Naive thymus-derived CD8-positive, alpha-beta T cell (primary cell): ENCODE measurements at regions not wholly inside any gene's neighbourhood (a gene's known extent, or its start where the extent isn't known, plus 50 kb on each side); places are given as distances from the start of the nearest gene placed in this dataset.
"Not testable (repeated sequence)": the region's sequence is repeated elsewhere in the genome, so short reads cannot be mapped to it uniquely, and the experiment has no call there.

ENCODE experiments used
- ATAC-seq, 2 donors: fragments of 150-1000 bp; cut with Tn5 transposase in 1 of 2; sonication (Bioruptor Pico), chemical (Tn5 transposase) in 1 of 2; 1 replicate in 1 of 2; 2 replicates in 1 of 2; pipeline ENCODE4 v1.10.0; 2021; ENCODE audit warnings: mild to moderate bottlenecking in 2 of 2, moderate library complexity in 2 of 2
- POLR2A ChIA-PET: fragments of 350-600 bp; sonication (Branson Sonifier 250); formaldehyde crosslinking; loops from one replicate; lab custom pipeline; 2021; ENCODE audit warnings: antibody characterized with exemption; lab: Charles Lee
- DNase-seq, 10 donors: peaks; one replicate each; pipeline versions ENCODE4 v3.0.0 to v3.0.0-alpha.2; 2020 to 2022
- H3K27ac Mint-ChIP-seq, 10 donors: one replicate each; pipeline ENCODE4 v1.8.0; 2020 to 2022; ENCODE audit warnings: mild to moderate bottlenecking in 10 of 10, mixed read lengths in 10 of 10, moderate library complexity in 4 of 10, inconsistent platforms in 1 of 10
- H3K27me3 Mint-ChIP-seq, 5 donors: one replicate each; pipeline ENCODE4 v1.8.0; 2021 to 2022; ENCODE audit warnings: mixed read lengths in 5 of 5
- H3K36me3 Mint-ChIP-seq, 3 donors: one replicate each; pipeline ENCODE4 v1.8.0; 2020 to 2022; ENCODE audit warnings: mixed read lengths in 3 of 3, mild to moderate bottlenecking in 2 of 3, inconsistent platforms in 1 of 3
- H3K4me1 Mint-ChIP-seq, 4 donors: one replicate each; pipeline ENCODE4 v1.8.0; 2021 to 2022; ENCODE audit warnings: mixed read lengths in 4 of 4
- H3K4me3 Mint-ChIP-seq, 10 donors: one replicate each; pipeline ENCODE4 v1.8.0; 2020 to 2022; ENCODE audit warnings: mild to moderate bottlenecking in 10 of 10, mixed read lengths in 10 of 10, moderate library complexity in 6 of 10, inconsistent platforms in 1 of 10
- H3K9me3 Mint-ChIP-seq, 9 donors: one replicate each; pipeline ENCODE4 v1.8.0; 2020 to 2022; ENCODE audit warnings: mixed read lengths in 9 of 9, mild to moderate bottlenecking in 3 of 9, inconsistent platforms in 1 of 9, moderate library complexity in 1 of 9

GRCh38 chr7:149650190-149650589, 123.2 kb downstream of the ZNF467 start:
- Mint-ChIP-seq H3K36me3 (peaks cover 0 to 33% (median 18%) of the 10 kb centered on the region in 3 donors), H3K27me3 (peaks cover 21 to 66% (median 40%) of the 10 kb centered on the region in 5 donors), H3K9me3 (peaks cover 16 to 37% (median 26%) of the 10 kb centered on the region in 9 donors)
- H3K4me3 Mint-ChIP-seq, H3K27ac Mint-ChIP-seq, ATAC-seq, POLR2A ChIA-PET, H3K4me1 Mint-ChIP-seq, DNase-seq: not testable (repeated sequence)

GRCh38 chr7:149644754-149645153, 128.6 kb downstream of the ZNF467 start:
- Mint-ChIP-seq H3K4me1 (no peaks in the 10 kb centered on the region), H3K36me3 (no peaks in the 10 kb centered on the region), H3K9me3 (no peaks in the 10 kb centered on the region), H3K27ac (peak overlapping the region in 1 of 10 donors; percentile 32), H3K27me3 (peaks cover 5 to 21% (median 20%) of the 10 kb centered on the region in 5 donors), H3K4me3 (no peak overlapping the region)
- POLR2A ChIA-PET, result no interaction called here
- no peak for ATAC-seq
- no peak for DNase-seq

GRCh38 chr7:149642589-149642988, 130.8 kb downstream of the ZNF467 start:
- no peaks in the 10 kb centered on the region for H3K36me3 Mint-ChIP-seq
- peaks cover 3 to 9% (median 4%) of the 10 kb centered on the region in 5 donors for H3K27me3 Mint-ChIP-seq
- DNase-seq, result no peak
- ATAC-seq, result no peak
- no peak overlapping the region for H3K27ac Mint-ChIP-seq
- H3K4me1 Mint-ChIP-seq, result no peaks in the 10 kb centered on the region
- POLR2A ChIA-PET, result no interaction called here
- no peaks in the 10 kb centered on the region for H3K9me3 Mint-ChIP-seq
- no peak overlapping the region for H3K4me3 Mint-ChIP-seq

GRCh38 chr7:149638566-149639320, 134.6 kb downstream of the ZNF467 start:
- ATAC-seq, result no peak
- no peak overlapping the region for H3K4me3 Mint-ChIP-seq

GRCh38 chr7:149637911-149638565, 135.3 kb downstream of the ZNF467 start:
- Mint-ChIP-seq H3K27me3 (peaks cover 5 to 15% (median 9%) of the 10 kb centered on the region in 5 donors), H3K36me3 (no peaks in the 10 kb centered on the region), H3K4me1 (no peaks in the 10 kb centered on the region), H3K4me3 (no peak overlapping the region), H3K27ac (no peak overlapping the region), H3K9me3 (no peaks in the 10 kb centered on the region)
- no peak for ATAC-seq
- POLR2A ChIA-PET, result no interaction called here
- DNase-seq, result no peak

More at GRCh38 chr7:149638566-149639320, 134.6 kb downstream of the ZNF467 start:
- Mint-ChIP-seq H3K27ac (no peak overlapping the region), H3K36me3 (no peaks in the 10 kb centered on the region), H3K4me1 (no peaks in the 10 kb centered on the region), H3K27me3 (peaks cover 5 to 13% (median 9%) of the 10 kb centered on the region in 5 donors), H3K9me3 (no peaks in the 10 kb centered on the region)
- DNase-seq, result no peak
- POLR2A ChIA-PET, result no interaction called here

- Mint-ChIP-seq H3K4me1 (no peaks in the 10 kb centered on the region), H3K27me3 (peaks cover 5 to 13% (median 9%) of the 10 kb centered on the region in 5 donors), H3K4me3 (no peak overlapping the region), H3K36me3 (no peaks in the 10 kb centered on the region), H3K9me3 (no peaks in the 10 kb centered on the region), H3K27ac (no peak overlapping the region)
- no peak for ATAC-seq
- DNase-seq, result no peak
- POLR2A ChIA-PET, result no interaction called here
Observed at GRCh38 chr7:149635561-149636329, 137.6 kb downstream of the ZNF467 start.

- H3K4me3 Mint-ChIP-seq, result no peak overlapping the region
- peaks cover 5 to 12% (median 9%) of the 10 kb centered on the region in 5 donors for H3K27me3 Mint-ChIP-seq
- peak overlapping the region in 2 of 10 donors; percentile 11 to 23 for H3K27ac Mint-ChIP-seq
- no peaks in the 10 kb centered on the region for H3K4me1 Mint-ChIP-seq
- DNase-seq (no peak), ATAC-seq (no peak)
- H3K9me3 Mint-ChIP-seq, result no peaks in the 10 kb centered on the region
- POLR2A ChIA-PET, result no interaction called here
- no peaks in the 10 kb centered on the region for H3K36me3 Mint-ChIP-seq
Observed at GRCh38 chr7:149633976-149634945, 136.7 kb upstream of the ZNF746 start.

GRCh38 chr7:149628361-149629149, 130.9 kb upstream of the ZNF746 start:
- H3K9me3 Mint-ChIP-seq, H3K27ac Mint-ChIP-seq, ATAC-seq, H3K36me3 Mint-ChIP-seq, DNase-seq, H3K27me3 Mint-ChIP-seq, POLR2A ChIA-PET, H3K4me3 Mint-ChIP-seq: not testable (repeated sequence)
- H3K4me1 Mint-ChIP-seq, result peaks cover 6 to 13% (median 6%) of the 10 kb centered on the region in 4 donors

- H3K36me3 Mint-ChIP-seq, result no peaks in the 10 kb centered on the region
- no peaks in the 10 kb centered on the region for H3K9me3 Mint-ChIP-seq
- peaks cover 0 to 2% (median 0%) of the 10 kb centered on the region in 5 donors for H3K27me3 Mint-ChIP-seq
- H3K4me1 Mint-ChIP-seq, result peaks cover 10 to 19% (median 12%) of the 10 kb centered on the region in 4 donors
- ATAC-seq (no peak), DNase-seq (no peak)
- no peak overlapping the region for H3K27ac Mint-ChIP-seq
- no peak overlapping the region for H3K4me3 Mint-ChIP-seq
- POLR2A ChIA-PET, result no interaction called here
Observed at GRCh38 chr7:149627911-149628310, 130.3 kb upstream of the ZNF746 start.

- H3K4me3 Mint-ChIP-seq, result no peak overlapping the region
- H3K36me3 Mint-ChIP-seq, result peaks cover 0 to 3% (median 0%) of the 10 kb centered on the region in 3 donors
- peaks cover 0 to 2% (median 0%) of the 10 kb centered on the region in 5 donors for H3K27me3 Mint-ChIP-seq
- POLR2A ChIA-PET, result no interaction called here
- H3K9me3 Mint-ChIP-seq, result no peaks in the 10 kb centered on the region
- peaks cover 17 to 29% (median 21%) of the 10 kb centered on the region in 4 donors for H3K4me1 Mint-ChIP-seq
- no peak overlapping the region for H3K27ac Mint-ChIP-seq
- DNase-seq (no peak), ATAC-seq (no peak)
Observed at GRCh38 chr7:149626972-149627371, 129.4 kb upstream of the ZNF746 start.

- H3K4me1 Mint-ChIP-seq, result peaks cover 20 to 37% (median 31%) of the 10 kb centered on the region in 4 donors
- H3K27ac Mint-ChIP-seq, result peak overlapping the region in 2 of 10 donors; percentile 52 to 92
- ATAC-seq (no peak), DNase-seq (no peak)
- H3K36me3 Mint-ChIP-seq, result peaks cover 0 to 9% (median 0%) of the 10 kb centered on the region in 3 donors
- no peaks in the 10 kb centered on the region for H3K9me3 Mint-ChIP-seq
- POLR2A ChIA-PET, result no interaction called here
- peaks cover 0 to 2% (median 0%) of the 10 kb centered on the region in 5 donors for H3K27me3 Mint-ChIP-seq
- H3K4me3 Mint-ChIP-seq, result peak overlapping the region in 9 of 10 donors; percentile 33 to 96 (median 76)
Observed at GRCh38 chr7:149625947-149626392, 128.4 kb upstream of the ZNF746 start.
